ENCODE measurements at regions not wholly inside any gene's neighbourhood (a gene's known extent, or its start where the extent isn't known, plus 50 kb on each side); places are given as distances from the start of the nearest gene placed in this dataset.

GRCh38 chr20:57998981-57999464 is 229.4 kb downstream of the ANKRD60 start:
- CTCF ChIA-PET (ENCODE audit: partially characterized antibody): no interaction called here
- no peak overlapping the region for H3K27ac ChIP-seq (ENCODE audit: low read depth, low read length)

GRCh38 chr20:57998276-57998675 is 230.2 kb downstream of the ANKRD60 start:
- H3K9me3 ChIP-seq (ENCODE audit: control insufficient read depth in 1 of 2, low read length in 2 of 2): no peaks in the 10 kb centered on the region
- no peaks in the 10 kb centered on the region for H3K4me1 ChIP-seq (ENCODE audit: insufficient read depth, low read length)
- ChIA-PET CTCF (ENCODE audit: partially characterized antibody) (no interaction called here), POLR2A (ENCODE audit: partially characterized antibody) (no interaction called here)
- DNase-seq: no peak
- intact Hi-C loops (cut with micrococcal nuclease): no loop called here
- H3K36me3 ChIP-seq (ENCODE audit: insufficient read depth, low read length): no peaks in the 10 kb centered on the region
- peaks cover 10 to 24% of the 10 kb centered on the region in 2 donors for H3K27me3 Mint-ChIP-seq
- H3K9me3 Mint-ChIP-seq: peaks cover 0 to 2% (median 0%) of the 10 kb centered on the region in 8 donors
- no peaks in the 10 kb centered on the region for H3K36me3 Mint-ChIP-seq
- no peak overlapping the region for H3K4me3 ChIP-seq (ENCODE audit: low read length in 2 of 2)
- no peak overlapping the region for H3K27ac ChIP-seq (ENCODE audit: low read depth, low read length)
- H3K27ac Mint-ChIP-seq: no peak overlapping the region
- H3K4me1 Mint-ChIP-seq: no peaks in the 10 kb centered on the region
- H3K27me3 ChIP-seq (ENCODE audit: insufficient read depth, low read length): no peaks in the 10 kb centered on the region
- H3K4me3 Mint-ChIP-seq: no peak overlapping the region

More at GRCh38 chr20:57998981-57999464, 229.4 kb downstream of the ANKRD60 start:
- Histone ChIP-seq H3K4me1 (ENCODE audit: insufficient read depth, low read length) (no peaks in the 10 kb centered on the region), H3K36me3 (ENCODE audit: insufficient read depth, low read length) (no peaks in the 10 kb centered on the region), H3K27me3 (ENCODE audit: insufficient read depth, low read length) (no peaks in the 10 kb centered on the region), H3K9me3 (ENCODE audit: control insufficient read depth in 1 of 2, low read length in 2 of 2) (no peaks in the 10 kb centered on the region), H3K4me3 (ENCODE audit: low read length in 2 of 2) (no peak overlapping the region)
- H3K4me1 Mint-ChIP-seq: no peaks in the 10 kb centered on the region
- no peak for DNase-seq
- peaks cover 0 to 2% (median 0%) of the 10 kb centered on the region in 8 donors for H3K9me3 Mint-ChIP-seq
- POLR2A ChIA-PET (ENCODE audit: partially characterized antibody): no interaction called here
- H3K4me3 Mint-ChIP-seq: no peak overlapping the region
- H3K36me3 Mint-ChIP-seq: no peaks in the 10 kb centered on the region
- no peak overlapping the region for H3K27ac Mint-ChIP-seq
- peaks cover 8 to 24% of the 10 kb centered on the region in 2 donors for H3K27me3 Mint-ChIP-seq
- intact Hi-C loops (cut with micrococcal nuclease): no loop called here

- Histone ChIP-seq H3K36me3 (ENCODE audit: insufficient read depth, low read length) (no peaks in the 10 kb centered on the region), H3K27me3 (ENCODE audit: insufficient read depth, low read length) (no peaks in the 10 kb centered on the region), H3K4me1 (ENCODE audit: insufficient read depth, low read length) (no peaks in the 10 kb centered on the region), H3K27ac (ENCODE audit: low read depth, low read length) (no peak overlapping the region), H3K9me3 (ENCODE audit: control insufficient read depth in 1 of 2, low read length in 2 of 2) (no peaks in the 10 kb centered on the region), H3K4me3 (ENCODE audit: low read length in 2 of 2) (no peak overlapping the region)
- H3K4me3 Mint-ChIP-seq: no peak overlapping the region
- DNase-seq: no peak
- POLR2A ChIA-PET (ENCODE audit: partially characterized antibody): no interaction called here
- H3K9me3 Mint-ChIP-seq: peaks cover 0 to 2% (median 0%) of the 10 kb centered on the region in 8 donors
- H3K4me1 Mint-ChIP-seq: no peaks in the 10 kb centered on the region
- peaks cover 10 to 24% of the 10 kb centered on the region in 2 donors for H3K27me3 Mint-ChIP-seq
- CTCF ChIA-PET (ENCODE audit: partially characterized antibody): no interaction called here
- no peaks in the 10 kb centered on the region for H3K36me3 Mint-ChIP-seq
- no peak overlapping the region for H3K27ac Mint-ChIP-seq
- intact Hi-C loops (cut with micrococcal nuclease): no loop called here
These were observed 231.2 kb downstream of the ANKRD60 start for GRCh38 chr20:57996936-57997890.

- Mint-ChIP-seq H3K27ac (no peak overlapping the region), H3K27me3 (peaks cover 10 to 24% of the 10 kb centered on the region in 2 donors), H3K36me3 (no peaks in the 10 kb centered on the region), H3K4me3 (no peak overlapping the region), H3K9me3 (peaks cover 0 to 2% (median 0%) of the 10 kb centered on the region in 8 donors), H3K4me1 (no peaks in the 10 kb centered on the region)
- CTCF ChIA-PET (ENCODE audit: partially characterized antibody): no interaction called here
- POLR2A ChIA-PET (ENCODE audit: partially characterized antibody): no interaction called here
- intact Hi-C loops (cut with micrococcal nuclease): no loop called here
- H3K4me1 ChIP-seq (ENCODE audit: insufficient read depth, low read length): no peaks in the 10 kb centered on the region
- H3K9me3 ChIP-seq (ENCODE audit: control insufficient read depth in 1 of 2, low read length in 2 of 2): no peaks in the 10 kb centered on the region
- H3K27ac ChIP-seq (ENCODE audit: low read depth, low read length): no peak overlapping the region
- no peak for DNase-seq
- no peaks in the 10 kb centered on the region for H3K36me3 ChIP-seq (ENCODE audit: insufficient read depth, low read length)
- no peak overlapping the region for H3K4me3 ChIP-seq (ENCODE audit: low read length in 2 of 2)
- H3K27me3 ChIP-seq (ENCODE audit: insufficient read depth, low read length): no peaks in the 10 kb centered on the region
These were observed 232.0 kb downstream of the ANKRD60 start for GRCh38 chr20:57996465-57996864.

GRCh38 chr20:57995381-57995977 is 233.0 kb downstream of the ANKRD60 start:
- Histone ChIP-seq H3K4me3 (ENCODE audit: low read length in 2 of 2) (no peak overlapping the region), H3K9me3 (ENCODE audit: control insufficient read depth in 1 of 2, low read length in 2 of 2) (no peaks in the 10 kb centered on the region), H3K27me3 (ENCODE audit: insufficient read depth, low read length) (no peaks in the 10 kb centered on the region), H3K4me1 (ENCODE audit: insufficient read depth, low read length) (no peaks in the 10 kb centered on the region), H3K36me3 (ENCODE audit: insufficient read depth, low read length) (no peaks in the 10 kb centered on the region), H3K27ac (ENCODE audit: low read depth, low read length) (no peak overlapping the region)
- POLR2A ChIA-PET (ENCODE audit: partially characterized antibody): no interaction called here
- CTCF ChIA-PET (ENCODE audit: partially characterized antibody): no interaction called here
- no peak overlapping the region for H3K27ac Mint-ChIP-seq
- H3K4me3 Mint-ChIP-seq: no peak overlapping the region
- intact Hi-C loops (cut with micrococcal nuclease): no loop called here
- no peaks in the 10 kb centered on the region for H3K36me3 Mint-ChIP-seq
- no peak for DNase-seq
- H3K27me3 Mint-ChIP-seq: peaks cover 9 to 18% of the 10 kb centered on the region in 2 donors
- H3K9me3 Mint-ChIP-seq: peaks cover 0 to 2% (median 0%) of the 10 kb centered on the region in 8 donors
- no peaks in the 10 kb centered on the region for H3K4me1 Mint-ChIP-seq

- Histone ChIP-seq H3K9me3 (ENCODE audit: control insufficient read depth in 1 of 2, low read length in 2 of 2) (no peaks in the 10 kb centered on the region), H3K27me3 (ENCODE audit: insufficient read depth, low read length) (no peaks in the 10 kb centered on the region), H3K4me1 (ENCODE audit: insufficient read depth, low read length) (no peaks in the 10 kb centered on the region), H3K36me3 (ENCODE audit: insufficient read depth, low read length) (no peaks in the 10 kb centered on the region), H3K27ac (ENCODE audit: low read depth, low read length) (no peak overlapping the region), H3K4me3 (ENCODE audit: low read length in 2 of 2) (no peak overlapping the region)
- intact Hi-C loops (cut with micrococcal nuclease): no loop called here
- Mint-ChIP-seq H3K27ac (no peak overlapping the region), H3K4me3 (no peak overlapping the region), H3K4me1 (no peaks in the 10 kb centered on the region), H3K9me3 (peaks cover 0 to 2% (median 0%) of the 10 kb centered on the region in 8 donors), H3K27me3 (peaks cover 14 to 16% of the 10 kb centered on the region in 2 donors), H3K36me3 (no peaks in the 10 kb centered on the region)
- POLR2A ChIA-PET (ENCODE audit: partially characterized antibody): no interaction called here
- CTCF ChIA-PET (ENCODE audit: partially characterized antibody): no interaction called here
- no peak for DNase-seq
These were observed 234.6 kb downstream of the ANKRD60 start for GRCh38 chr20:57993716-57994431.

GRCh38 chr20:57991211-57991881 is 237.1 kb downstream of the ANKRD60 start:
- no peaks in the 10 kb centered on the region for H3K27me3 ChIP-seq (ENCODE audit: insufficient read depth, low read length)

More at GRCh38 chr20:57991211-57991881, 237.1 kb downstream of the ANKRD60 start:
- no peaks in the 10 kb centered on the region for H3K9me3 Mint-ChIP-seq
- DNase-seq: no peak
- no peaks in the 10 kb centered on the region for H3K36me3 ChIP-seq (ENCODE audit: insufficient read depth, low read length)
- no peaks in the 10 kb centered on the region for H3K4me1 Mint-ChIP-seq
- no peak overlapping the region for H3K27ac ChIP-seq (ENCODE audit: low read depth, low read length)
- H3K4me3 ChIP-seq (ENCODE audit: low read length in 2 of 2): no peak overlapping the region
- H3K4me1 ChIP-seq (ENCODE audit: insufficient read depth, low read length): no peaks in the 10 kb centered on the region
- peaks cover 14% of the 10 kb centered on the region in 2 donors for H3K27me3 Mint-ChIP-seq
- CTCF ChIA-PET (ENCODE audit: partially characterized antibody): no interaction called here
- H3K36me3 Mint-ChIP-seq: no peaks in the 10 kb centered on the region
- H3K9me3 ChIP-seq (ENCODE audit: control insufficient read depth in 1 of 2, low read length in 2 of 2): no peaks in the 10 kb centered on the region
- H3K4me3 Mint-ChIP-seq: no peak overlapping the region
- H3K27ac Mint-ChIP-seq: no peak overlapping the region
- POLR2A ChIA-PET (ENCODE audit: partially characterized antibody): no interaction called here
- intact Hi-C loops (cut with micrococcal nuclease): no loop called here
